CD4-positive, CD25-positive, alpha-beta regulatory T cell (primary cell): ENCODE measurements at regions not wholly inside any gene's neighbourhood (a gene's known extent, or its start where the extent isn't known, plus 50 kb on each side); places are given as distances from the start of the nearest gene placed in this dataset.

Experiments used
- ATAC-seq, 2 donors: fragments of 150-1000 bp; cut with Tn5 transposase; one replicate each; pipeline ENCODE4 v1.10.0; 2021; ENCODE audit warnings: low read depth in 2 of 2, moderate number of reproducible peaks in 2 of 2, moderate library complexity in 1 of 2
- DNase-seq, 3 donors: peaks; one replicate each; pipeline versions ENCODE4 v3.0.0 to v3.0.0-alpha.2; 2012 to 2022; ENCODE audit warnings: mixed read lengths in 1 of 3
- H3K27ac ChIP-seq: one replicate; pipeline ENCODE4 v1.7.0; 2013; ENCODE audit warnings: mild to moderate bottlenecking, low read length; ENCODE audit not compliant: insufficient read depth, poor library complexity, severe bottlenecking
- H3K27me3 ChIP-seq: one replicate; pipeline ENCODE4 v1.7.0; 2013; ENCODE audit warnings: low read length; ENCODE audit not compliant: control insufficient read depth, insufficient read depth
- H3K36me3 ChIP-seq: one replicate; pipeline ENCODE4 v1.7.0; 2013; ENCODE audit warnings: mild to moderate bottlenecking, low read length, moderate library complexity; ENCODE audit not compliant: control insufficient read depth, insufficient read depth
- H3K4me1 ChIP-seq: 2 replicates; pipeline ENCODE4 v1.7.0; 2013; ENCODE audit warnings: mild to moderate bottlenecking, low read length; ENCODE audit not compliant: insufficient read depth, control insufficient read depth, poor library complexity, severe bottlenecking
- H3K4me3 ChIP-seq: one replicate; pipeline ENCODE4 v1.7.0; 2013; ENCODE audit warnings: low read depth, mild to moderate bottlenecking, low read length, moderate library complexity
- H3K9me3 ChIP-seq, 2 experiments: 1 replicate in 1 of 2; 2 replicates in 1 of 2; pipeline ENCODE4 v1.7.0; 2013; ENCODE audit warnings: low read length in 2 of 2, mild to moderate bottlenecking in 1 of 2, moderate library complexity in 1 of 2; ENCODE audit not compliant: control insufficient read depth in 2 of 2
- H3K27ac Mint-ChIP-seq, 3 donors: one replicate each; pipeline ENCODE4 v1.8.0; 2020 to 2022; ENCODE audit warnings: mild to moderate bottlenecking in 3 of 3, mixed read lengths in 3 of 3, moderate library complexity in 2 of 3
- H3K27me3 Mint-ChIP-seq: one replicate; pipeline ENCODE4 v1.8.0; 2022; ENCODE audit warnings: mild to moderate bottlenecking, mixed read lengths
- H3K36me3 Mint-ChIP-seq: one replicate; pipeline ENCODE4 v1.8.0; 2020; ENCODE audit warnings: mixed read lengths
- H3K4me1 Mint-ChIP-seq, 4 donors: one replicate each; pipeline ENCODE4 v1.8.0; 2020 to 2022; ENCODE audit warnings: mixed read lengths in 4 of 4, mild to moderate bottlenecking in 1 of 4
- H3K4me3 Mint-ChIP-seq, 4 donors: one replicate each; pipeline ENCODE4 v1.8.0; 2020 to 2022; ENCODE audit warnings: mild to moderate bottlenecking in 4 of 4, mixed read lengths in 4 of 4, moderate library complexity in 3 of 4
- H3K9me3 Mint-ChIP-seq, 7 donors: one replicate each; pipeline ENCODE4 v1.8.0; 2020 to 2022; ENCODE audit warnings: mixed read lengths in 7 of 7, mild to moderate bottlenecking in 3 of 7, moderate library complexity in 2 of 7

DNA sequence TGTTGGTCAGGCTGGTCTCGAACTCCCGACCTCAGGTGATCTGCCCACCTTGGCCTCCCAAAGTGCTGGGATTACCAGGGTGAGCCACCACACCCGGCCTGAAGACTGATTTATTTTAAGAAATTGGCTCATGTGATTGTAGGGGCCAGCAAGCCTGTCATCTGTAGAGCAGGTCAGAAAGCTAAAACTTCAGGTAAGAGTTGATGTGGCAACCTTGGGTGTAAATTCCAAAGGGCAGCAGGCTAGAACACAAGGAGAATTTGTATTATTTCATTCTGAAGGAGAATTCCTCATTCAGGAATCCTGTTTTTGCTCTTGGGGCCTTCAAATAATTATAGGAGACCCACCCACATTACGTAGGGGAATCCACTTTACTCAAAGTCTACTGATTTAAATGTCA lies 728.7 kb downstream of the LTN1 start:
- peaks cover 0 to 4% (median 0%) of the 10 kb centered on the region in 7 donors for H3K9me3 Mint-ChIP-seq
- Histone ChIP-seq H3K27ac (no peak overlapping the region), H3K27me3 (no peaks in the 10 kb centered on the region), H3K4me1 (no peaks in the 10 kb centered on the region), H3K9me3 (no peaks in the 10 kb centered on the region), H3K36me3 (no peaks in the 10 kb centered on the region), H3K4me3 (no peak overlapping the region)
- ATAC-seq (no peak), DNase-seq (no peak)
- no peaks in the 10 kb centered on the region for H3K27me3 Mint-ChIP-seq
- H3K27ac Mint-ChIP-seq = no peak overlapping the region
- no peaks in the 10 kb centered on the region for H3K4me1 Mint-ChIP-seq
- no peaks in the 10 kb centered on the region for H3K36me3 Mint-ChIP-seq
- H3K4me3 Mint-ChIP-seq = no peak overlapping the region

DNA sequence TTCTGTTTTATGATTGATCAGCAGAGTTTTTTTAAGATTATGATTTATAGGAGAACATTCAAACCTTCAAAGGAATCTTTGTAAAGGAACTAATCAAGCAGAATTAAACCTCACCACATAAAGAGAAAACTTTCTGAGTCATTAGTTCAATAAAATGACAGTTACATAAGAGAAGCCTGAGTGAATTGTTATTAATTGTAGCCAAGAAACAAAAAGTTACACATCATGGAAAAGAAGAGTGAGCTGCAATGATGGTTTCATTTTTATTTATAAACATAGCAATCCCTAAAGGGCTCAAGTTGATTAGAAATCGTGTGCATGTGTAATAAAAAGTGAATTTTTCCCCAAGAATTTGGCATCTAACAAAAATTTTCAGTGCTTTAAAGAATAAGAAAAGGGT lies 731.4 kb downstream of the LTN1 start:
- no peaks in the 10 kb centered on the region for H3K27me3 ChIP-seq

DNA sequence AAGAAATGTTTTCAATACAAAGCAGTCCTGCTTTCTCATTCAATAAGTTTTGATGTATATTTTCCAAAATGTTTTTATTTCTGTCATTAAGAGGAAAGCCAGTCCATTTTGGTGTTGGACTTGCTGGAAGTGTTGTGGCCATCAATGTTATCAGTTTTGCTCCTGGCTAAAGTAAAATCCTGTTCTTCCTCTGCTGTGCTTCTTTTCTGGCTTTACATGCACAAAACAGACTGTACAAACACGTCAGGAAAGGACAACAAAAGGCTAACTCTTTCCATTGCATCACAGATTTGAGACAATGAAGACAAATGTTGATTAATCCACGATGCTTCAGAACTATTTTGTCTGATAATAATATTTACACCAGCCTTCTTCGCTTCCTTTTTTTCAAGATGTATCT lies 735.4 kb downstream of the LTN1 start:
- no peak overlapping the region for H3K27ac ChIP-seq
- H3K36me3 Mint-ChIP-seq = no peaks in the 10 kb centered on the region
- no peaks in the 10 kb centered on the region for H3K27me3 ChIP-seq
- DNase-seq (no peak), ATAC-seq (no peak)
- H3K9me3 ChIP-seq = no peaks in the 10 kb centered on the region
- H3K9me3 Mint-ChIP-seq = peaks cover 0 to 2% (median 0%) of the 10 kb centered on the region in 7 donors
- H3K36me3 ChIP-seq = no peaks in the 10 kb centered on the region
- H3K27me3 Mint-ChIP-seq = no peaks in the 10 kb centered on the region
- no peak overlapping the region for H3K4me3 ChIP-seq
- H3K4me3 Mint-ChIP-seq = no peak overlapping the region
- no peaks in the 10 kb centered on the region for H3K4me1 Mint-ChIP-seq
- H3K27ac Mint-ChIP-seq = no peak overlapping the region
- H3K4me1 ChIP-seq = no peaks in the 10 kb centered on the region

More for the DNA sequence above, 731.4 kb downstream of the LTN1 start:
- Histone ChIP-seq H3K4me1 (no peaks in the 10 kb centered on the region), H3K27ac (no peak overlapping the region), H3K9me3 (no peaks in the 10 kb centered on the region), H3K36me3 (no peaks in the 10 kb centered on the region), H3K4me3 (no peak overlapping the region)
- peaks cover 0 to 2% (median 0%) of the 10 kb centered on the region in 7 donors for H3K9me3 Mint-ChIP-seq
- H3K36me3 Mint-ChIP-seq = no peaks in the 10 kb centered on the region
- H3K27ac Mint-ChIP-seq = no peak overlapping the region
- no peaks in the 10 kb centered on the region for H3K27me3 Mint-ChIP-seq
- H3K4me3 Mint-ChIP-seq = no peak overlapping the region
- no peak for ATAC-seq
- no peak for DNase-seq
- H3K4me1 Mint-ChIP-seq = no peaks in the 10 kb centered on the region

DNA sequence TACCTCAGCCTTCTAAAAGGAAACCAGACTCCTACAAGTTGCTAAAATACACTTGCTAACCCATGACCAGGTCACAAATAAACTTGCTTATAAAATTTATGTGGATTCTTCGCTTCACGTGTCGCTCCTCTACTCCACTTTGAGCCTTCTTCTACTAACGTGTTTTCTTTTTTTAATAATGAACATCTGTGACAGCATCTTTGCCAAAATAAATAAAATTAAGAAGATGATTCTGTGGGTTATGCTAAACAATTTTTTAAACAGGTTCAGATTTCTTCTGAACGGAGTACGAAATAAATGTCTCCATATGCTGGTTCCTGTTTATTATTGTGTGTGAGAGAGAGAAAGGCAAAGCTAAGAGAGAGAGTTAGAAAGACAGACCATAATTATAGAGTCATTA lies 735.8 kb downstream of the LTN1 start:
- Mint-ChIP-seq H3K4me3 (no peak overlapping the region), H3K27ac (no peak overlapping the region), H3K4me1 (no peaks in the 10 kb centered on the region), H3K27me3 (no peaks in the 10 kb centered on the region), H3K9me3 (peaks cover 0 to 2% (median 0%) of the 10 kb centered on the region in 7 donors), H3K36me3 (no peaks in the 10 kb centered on the region)
- Histone ChIP-seq H3K4me1 (no peaks in the 10 kb centered on the region), H3K9me3 (no peaks in the 10 kb centered on the region), H3K27me3 (no peaks in the 10 kb centered on the region), H3K4me3 (no peak overlapping the region), H3K27ac (no peak overlapping the region), H3K36me3 (no peaks in the 10 kb centered on the region)
- ATAC-seq = no peak
- no peak for DNase-seq

DNA sequence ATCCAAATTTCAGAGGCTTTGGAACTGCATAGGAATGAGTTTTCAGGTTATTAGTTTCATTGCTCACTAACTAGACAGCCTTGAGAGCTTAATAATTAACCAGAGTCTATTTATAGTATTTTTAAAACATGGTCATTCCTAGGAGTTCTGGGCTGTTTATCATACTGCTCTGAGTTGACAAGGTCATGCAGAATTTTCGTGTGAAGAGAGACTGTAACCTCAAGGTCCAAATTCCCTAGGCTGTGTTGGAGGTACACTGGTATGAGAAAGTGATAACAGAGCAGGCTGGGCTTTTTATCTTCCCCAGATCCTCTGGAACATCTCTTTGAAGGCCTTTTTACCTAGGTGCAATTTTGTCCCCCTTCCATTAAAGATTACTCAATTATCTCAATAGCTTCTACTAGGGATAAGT lies 736.3 kb downstream of the LTN1 start:
- Mint-ChIP-seq H3K9me3 (peaks cover 0 to 2% (median 0%) of the 10 kb centered on the region in 7 donors), H3K4me1 (no peaks in the 10 kb centered on the region), H3K27me3 (no peaks in the 10 kb centered on the region), H3K27ac (no peak overlapping the region), H3K4me3 (no peak overlapping the region), H3K36me3 (no peaks in the 10 kb centered on the region)
- no peak for DNase-seq
- H3K36me3 ChIP-seq = no peaks in the 10 kb centered on the region
- no peaks in the 10 kb centered on the region for H3K9me3 ChIP-seq
- no peak overlapping the region for H3K4me3 ChIP-seq
- ATAC-seq = no peak
- H3K27ac ChIP-seq = no peak overlapping the region
- H3K27me3 ChIP-seq = no peaks in the 10 kb centered on the region
- no peaks in the 10 kb centered on the region for H3K4me1 ChIP-seq

DNA sequence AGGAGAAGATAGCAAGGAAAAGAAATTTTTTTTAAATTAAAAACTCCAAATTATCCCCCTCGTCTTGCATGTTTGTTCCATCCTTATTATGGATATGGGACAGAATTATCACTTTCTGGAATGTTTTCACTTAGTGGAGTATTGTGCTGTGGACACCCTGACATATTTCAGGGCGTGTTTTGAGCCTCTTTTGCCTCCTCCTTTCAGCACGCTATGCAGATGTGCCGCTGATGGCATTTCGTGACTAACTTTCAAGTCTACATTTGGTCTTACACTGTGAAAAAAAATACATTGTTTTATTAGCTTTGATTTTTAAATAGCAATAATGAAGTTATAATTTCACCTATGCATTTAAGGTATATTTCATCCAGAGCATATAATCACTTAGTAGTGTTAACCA lies 738.7 kb downstream of the LTN1 start:
- ATAC-seq (no peak), DNase-seq (no peak)
- no peaks in the 10 kb centered on the region for H3K36me3 Mint-ChIP-seq
- H3K27ac Mint-ChIP-seq = no peak overlapping the region
- no peaks in the 10 kb centered on the region for H3K4me1 Mint-ChIP-seq
- Histone ChIP-seq H3K27me3 (no peaks in the 10 kb centered on the region), H3K4me3 (no peak overlapping the region), H3K36me3 (no peaks in the 10 kb centered on the region), H3K27ac (no peak overlapping the region), H3K4me1 (no peaks in the 10 kb centered on the region), H3K9me3 (no peaks in the 10 kb centered on the region)
- no peak overlapping the region for H3K4me3 Mint-ChIP-seq
- H3K27me3 Mint-ChIP-seq = no peaks in the 10 kb centered on the region
- H3K9me3 Mint-ChIP-seq = peaks cover 0 to 2% (median 0%) of the 10 kb centered on the region in 7 donors

DNA sequence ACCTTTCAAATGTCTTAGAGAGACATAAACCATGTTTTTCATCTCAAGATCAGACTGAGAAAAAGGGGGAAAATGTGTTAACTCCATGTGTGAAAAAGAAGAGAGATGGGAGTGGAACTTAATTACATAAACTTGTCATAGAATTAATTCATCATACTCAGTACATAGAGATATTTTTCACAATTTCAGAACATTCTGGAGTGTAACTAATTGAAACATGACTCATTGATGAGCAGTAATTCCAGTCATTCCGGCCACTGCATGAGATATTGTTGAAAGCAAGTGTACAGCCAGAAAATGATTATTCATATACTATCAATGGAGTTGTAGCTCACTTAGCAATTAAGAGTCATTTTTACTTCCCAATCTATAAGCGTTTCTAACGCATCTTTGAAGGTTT lies 739.3 kb downstream of the LTN1 start:
- H3K9me3 Mint-ChIP-seq = peaks cover 0 to 2% (median 0%) of the 10 kb centered on the region in 7 donors
- Histone ChIP-seq H3K9me3 (no peaks in the 10 kb centered on the region), H3K36me3 (no peaks in the 10 kb centered on the region), H3K4me3 (no peak overlapping the region), H3K27ac (no peak overlapping the region), H3K27me3 (no peaks in the 10 kb centered on the region), H3K4me1 (no peaks in the 10 kb centered on the region)
- H3K4me1 Mint-ChIP-seq = no peaks in the 10 kb centered on the region
- no peak overlapping the region for H3K27ac Mint-ChIP-seq
- H3K4me3 Mint-ChIP-seq = no peak overlapping the region
- H3K27me3 Mint-ChIP-seq = no peaks in the 10 kb centered on the region
- no peaks in the 10 kb centered on the region for H3K36me3 Mint-ChIP-seq
- no peak for ATAC-seq
- no peak for DNase-seq

DNA sequence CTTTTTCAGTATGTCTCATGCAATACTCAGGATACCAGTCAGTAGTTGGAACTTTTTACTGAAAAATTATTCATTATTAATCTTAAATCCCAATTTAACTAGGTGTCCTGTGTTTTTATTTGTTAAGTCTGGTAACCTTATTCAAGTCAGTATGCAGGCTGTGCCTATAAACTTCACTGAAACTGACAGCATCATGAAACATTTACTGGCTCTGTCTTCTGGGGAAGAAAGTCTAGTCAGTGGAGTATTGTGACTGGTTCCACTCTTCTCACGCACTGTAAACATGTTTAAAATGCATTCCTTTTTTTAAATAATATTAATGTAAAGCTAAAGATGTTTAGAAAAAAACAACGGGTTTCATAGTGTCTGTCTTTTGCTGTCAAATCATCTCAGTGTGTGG lies 739.7 kb downstream of the LTN1 start:
- no peaks in the 10 kb centered on the region for H3K4me1 Mint-ChIP-seq
- peaks cover 0 to 2% (median 0%) of the 10 kb centered on the region in 7 donors for H3K9me3 Mint-ChIP-seq
- Histone ChIP-seq H3K36me3 (no peaks in the 10 kb centered on the region), H3K4me1 (no peaks in the 10 kb centered on the region), H3K9me3 (no peaks in the 10 kb centered on the region), H3K27me3 (no peaks in the 10 kb centered on the region), H3K27ac (no peak overlapping the region), H3K4me3 (no peak overlapping the region)
- no peaks in the 10 kb centered on the region for H3K36me3 Mint-ChIP-seq
- no peak overlapping the region for H3K4me3 Mint-ChIP-seq
- ATAC-seq (no peak), DNase-seq (no peak)
- H3K27me3 Mint-ChIP-seq = no peaks in the 10 kb centered on the region
- H3K27ac Mint-ChIP-seq = no peak overlapping the region
